Activated T-helper 1 cell treated with anti-CD3 and anti-CD28 coated beads, Interleukin-2, amount 50 U/mL, for 16 hours (primary cell): ENCODE measurements at regions not wholly inside any gene's neighbourhood (a gene's known extent, or its start where the extent isn't known, plus 50 kb on each side); places are given as distances from the start of the nearest gene placed in this dataset.
"Not testable (repeated sequence)": the region's sequence is repeated elsewhere in the genome, so short reads cannot be mapped to it uniquely, and the experiment has no call there.

ENCODE experiments used
- DNase-seq, 2 donors: peaks; one replicate each; pipeline ENCODE4 v3.0.0-alpha.2; 2020; ENCODE audit warnings: low read depth in 1 of 2, low spot score in 1 of 2

DNA sequence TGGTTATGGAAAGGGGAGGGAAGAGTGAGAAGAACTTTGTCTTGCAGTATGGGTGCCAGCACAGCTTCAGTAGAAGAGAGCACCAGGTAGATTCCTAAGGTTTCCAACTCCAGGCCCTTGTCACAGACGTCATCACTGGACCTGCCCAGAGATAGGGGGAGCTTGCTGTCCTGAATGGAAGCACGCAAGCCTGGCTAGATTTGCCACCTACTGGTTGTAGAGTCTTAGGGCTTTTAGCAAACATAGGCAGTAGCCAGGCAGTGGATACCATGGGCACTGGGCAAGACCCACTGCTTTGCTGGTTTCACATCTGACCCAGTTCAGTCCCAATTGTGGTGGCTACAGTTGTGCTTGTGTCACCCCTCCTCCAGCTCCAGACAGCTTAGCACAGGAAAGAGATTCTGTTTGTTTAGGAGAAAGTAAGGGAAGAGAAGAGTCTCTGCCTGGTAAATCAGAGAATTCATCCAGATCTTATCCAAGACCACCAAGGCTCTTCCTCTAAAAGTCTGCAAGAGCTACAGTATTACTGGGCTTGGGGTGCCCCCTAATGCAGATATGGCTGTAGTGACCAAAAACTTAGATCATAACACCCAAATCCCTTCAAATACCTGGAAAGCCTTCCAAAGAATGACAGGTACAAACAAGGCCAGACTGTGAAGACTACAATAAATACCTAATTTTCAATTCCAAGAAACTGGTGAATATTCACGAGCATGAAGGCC, 158.9 kb downstream of the HINT1 start:
- no peak for DNase-seq

DNA sequence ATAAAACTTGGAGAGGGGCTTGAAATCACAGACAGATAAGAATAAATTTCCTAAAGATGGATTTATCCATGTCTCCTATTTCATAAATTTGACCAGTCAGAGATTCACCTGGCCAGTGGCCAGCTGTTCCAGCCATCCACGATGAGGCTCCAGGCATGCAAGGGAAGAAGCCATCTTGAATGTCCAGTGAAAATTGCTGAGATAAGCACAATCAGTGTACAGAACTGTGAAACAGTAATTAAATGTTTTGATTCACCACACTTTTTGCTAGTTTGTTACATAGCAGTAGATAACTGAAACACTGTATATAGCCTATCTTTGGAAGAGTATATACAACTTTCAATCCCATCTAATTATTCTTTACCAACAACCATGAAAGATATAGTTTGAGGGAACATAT, 163.5 kb downstream of the HINT1 start:
- no peak for DNase-seq

DNA sequence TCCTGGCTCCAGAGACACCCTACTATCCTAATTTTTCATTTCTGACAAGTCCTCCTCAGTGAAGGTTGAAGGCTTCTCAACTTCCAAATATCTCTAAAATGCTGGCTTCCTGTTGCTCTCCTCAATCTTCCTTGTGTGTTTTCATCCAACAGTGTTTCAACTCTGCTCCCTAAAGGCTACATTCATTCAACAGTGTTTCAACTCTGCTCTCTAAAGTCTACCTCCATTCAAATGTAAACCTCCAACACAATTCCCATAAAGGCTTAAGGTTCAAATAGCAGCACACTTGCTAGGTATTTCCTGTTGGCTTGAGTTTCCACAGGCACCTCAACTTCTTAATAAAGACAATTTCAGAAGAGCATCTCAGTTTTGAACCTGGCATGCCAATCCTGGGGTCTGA, 164.8 kb downstream of the HINT1 start:
- no peak for DNase-seq

DNA sequence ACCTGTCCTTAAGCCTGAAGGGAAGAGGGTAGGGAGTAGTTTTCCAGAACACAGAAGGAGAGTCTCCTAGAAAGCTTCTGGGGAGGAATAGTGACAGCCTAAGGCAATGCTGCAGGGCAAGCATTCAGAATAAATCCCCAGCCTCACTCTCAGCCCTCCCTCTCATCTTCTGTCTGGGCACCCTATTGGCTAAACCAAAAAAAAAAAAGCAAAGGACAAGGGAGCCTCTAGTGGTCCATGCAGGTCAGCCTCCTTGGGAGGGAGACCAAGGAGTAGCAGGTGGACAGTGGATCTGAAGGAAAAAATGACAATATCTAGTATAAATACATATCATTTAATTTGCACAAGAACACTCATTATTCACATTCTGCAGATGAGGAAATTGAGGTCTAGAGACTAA, 168.3 kb downstream of the HINT1 start:
- DNase-seq = not testable (repeated sequence)

DNA sequence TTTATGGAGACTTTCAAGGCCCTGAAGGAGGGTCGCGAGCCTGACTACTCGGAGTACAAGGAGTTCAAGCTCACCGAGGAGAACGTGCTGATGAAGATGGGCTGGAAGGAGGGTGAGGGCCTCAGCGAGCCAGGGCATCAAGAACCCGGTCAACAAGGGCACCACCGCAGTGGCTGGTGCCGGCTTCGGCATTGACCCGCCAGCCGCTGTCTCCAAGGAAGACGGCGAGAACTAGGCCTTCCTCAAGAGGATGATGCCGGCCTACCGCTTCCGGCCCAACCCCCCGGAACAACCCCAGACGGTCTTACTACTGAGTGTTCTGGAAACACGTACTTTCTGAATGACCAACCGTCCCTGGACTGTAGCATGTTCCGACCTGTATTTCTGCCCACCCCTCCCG, 169.2 kb downstream of the HINT1 start:
- DNase-seq = no peak

DNA sequence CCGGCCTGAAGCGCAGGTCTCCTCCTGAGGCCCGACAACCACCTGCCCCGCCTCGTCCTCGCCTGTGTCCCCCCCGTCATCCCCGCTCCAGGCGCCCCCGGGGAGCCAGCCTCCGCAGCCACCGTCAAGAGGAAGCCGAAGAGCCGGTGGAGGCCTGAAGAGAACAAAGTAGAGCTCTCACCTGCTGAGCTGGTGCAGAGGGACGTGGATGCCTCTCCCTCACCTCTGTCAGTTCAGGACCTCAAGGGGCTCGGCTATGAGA, 169.9 kb downstream of the HINT1 start:
- no peak for DNase-seq

DNA sequence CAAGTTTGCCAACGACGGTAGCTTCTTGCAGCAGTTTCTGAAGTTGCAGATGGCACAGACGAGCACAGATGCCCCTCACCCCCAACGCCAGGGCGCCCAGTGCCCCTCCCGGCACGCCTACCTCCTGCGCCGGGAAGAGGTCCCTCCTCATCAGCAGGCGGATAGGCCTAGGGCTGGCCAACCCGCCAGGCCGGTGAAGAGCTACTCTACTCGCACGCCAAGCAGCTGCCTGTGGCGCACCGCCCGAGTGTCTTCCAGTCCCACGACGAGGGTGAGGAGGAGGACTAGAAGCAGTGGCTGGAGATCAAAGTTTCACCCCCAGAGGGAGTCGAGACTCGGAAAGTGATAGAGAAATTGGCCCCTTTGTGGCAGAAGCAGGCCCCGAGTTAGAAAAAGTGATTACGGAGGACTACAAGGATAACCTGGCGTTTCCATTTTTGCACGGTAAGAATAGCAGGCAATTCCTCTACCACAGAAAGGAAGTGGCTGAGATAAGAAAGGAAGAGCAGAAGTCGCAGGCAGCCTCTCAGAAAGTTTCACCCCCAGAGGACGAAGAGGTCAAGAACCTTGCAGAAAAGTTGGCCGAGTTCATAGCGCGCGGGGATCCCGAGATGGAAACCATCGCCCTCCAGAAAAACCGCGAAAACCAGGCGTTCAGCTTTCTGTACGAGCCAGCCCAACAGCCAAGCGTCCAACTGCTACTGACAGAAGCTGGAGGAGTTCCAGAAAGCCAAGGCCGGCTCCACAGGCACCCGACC, 170.4 kb downstream of the HINT1 start:
- DNase-seq = no peak

DNA sequence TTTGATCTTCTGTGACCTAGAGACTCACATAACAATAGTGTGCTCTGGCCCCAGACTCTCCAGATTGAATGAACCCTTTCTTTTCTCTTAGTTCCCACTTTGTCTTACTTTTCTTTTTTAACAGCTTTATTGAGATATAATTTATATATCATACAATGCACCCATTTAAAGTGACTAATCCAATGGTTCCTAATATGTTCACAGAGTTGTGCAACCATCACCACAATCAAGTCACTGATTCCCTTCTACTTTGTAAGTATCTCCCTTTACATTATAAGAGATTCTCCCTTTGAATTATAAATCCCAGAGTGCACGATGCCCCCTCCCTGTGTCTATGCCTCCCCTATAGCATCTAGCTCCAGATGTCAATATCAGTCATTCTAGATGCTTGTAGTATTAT, 172.4 kb downstream of the HINT1 start:
- DNase-seq = no peak

DNA sequence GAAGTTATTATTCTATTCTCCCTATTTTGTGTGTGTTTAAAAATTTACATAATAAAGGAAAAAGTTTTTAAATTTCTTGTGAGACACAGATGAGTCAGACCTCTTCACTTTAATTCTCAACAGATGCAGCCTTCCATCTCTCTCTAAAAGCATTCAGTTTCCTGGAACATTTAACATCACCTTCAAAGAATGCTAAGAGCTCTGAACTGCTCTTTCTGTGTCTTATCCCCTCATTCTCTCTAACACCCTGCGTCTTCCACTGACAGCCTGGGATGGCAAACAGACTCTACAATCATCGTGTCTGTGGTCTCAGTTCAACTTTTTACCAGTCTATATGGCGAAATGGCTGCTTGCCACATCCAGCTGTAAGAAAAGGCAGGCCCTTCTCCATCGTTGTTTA, 173.0 kb downstream of the HINT1 start:
- DNase-seq = no peak

DNA sequence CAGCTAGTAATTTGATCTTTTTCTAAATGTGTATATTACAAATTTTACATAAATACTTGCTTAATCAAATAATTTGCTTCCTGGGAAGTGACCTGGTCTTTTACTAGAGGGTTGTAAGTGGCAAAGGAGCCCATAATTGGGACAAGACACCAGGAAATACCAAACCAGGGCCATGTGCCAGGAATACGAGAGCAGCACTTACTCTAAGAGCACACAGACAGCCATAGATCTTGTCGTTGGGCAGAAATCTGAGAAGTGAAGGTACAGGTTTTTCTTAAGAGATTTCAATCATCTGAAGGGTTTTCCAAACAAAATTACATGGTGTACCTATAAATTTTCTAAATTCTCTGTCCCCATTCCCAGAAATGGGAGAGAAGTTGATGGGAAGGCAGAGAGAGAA, 179.3 kb downstream of the HINT1 start:
- no peak for DNase-seq

DNA sequence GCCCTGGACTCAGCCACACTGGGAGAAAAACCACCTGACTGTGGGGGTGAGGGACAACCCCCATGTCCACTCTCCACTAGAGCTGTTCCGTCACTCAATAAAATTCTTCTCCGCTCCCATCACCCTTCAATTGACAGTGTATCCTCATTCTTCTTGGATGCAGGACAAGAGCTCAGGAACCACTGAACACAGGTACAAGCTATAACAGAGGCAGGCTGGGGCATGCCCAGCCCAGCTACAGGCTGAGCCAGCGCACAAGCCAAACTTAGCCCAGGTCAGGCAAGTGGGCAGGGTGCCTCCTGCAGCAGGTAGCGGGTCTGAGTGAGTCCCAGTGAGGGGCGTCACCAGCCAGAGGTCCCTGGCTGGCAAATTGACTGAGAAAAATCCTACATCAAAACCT, 183.4 kb downstream of the HINT1 start:
- no peak for DNase-seq

DNA sequence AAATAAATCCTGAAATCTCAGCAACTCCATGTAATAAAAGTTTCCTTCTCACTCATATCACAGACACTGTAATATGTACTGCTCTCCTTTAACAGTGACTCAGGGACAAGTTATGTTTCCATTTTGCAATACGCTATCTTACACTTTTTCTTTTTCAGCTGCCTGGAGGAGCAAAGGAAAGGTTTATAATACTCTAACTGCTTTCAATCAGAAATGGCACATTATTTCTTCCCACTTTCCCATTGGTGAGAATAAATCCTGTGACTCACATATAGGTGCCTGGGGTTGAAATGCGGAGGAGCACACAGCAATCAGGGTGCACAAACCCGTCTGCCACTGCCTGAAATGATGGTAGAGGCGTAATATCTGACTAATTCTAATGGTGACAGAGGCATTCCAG, 186.6 kb downstream of the HINT1 start:
- DNase-seq = no peak

DNA sequence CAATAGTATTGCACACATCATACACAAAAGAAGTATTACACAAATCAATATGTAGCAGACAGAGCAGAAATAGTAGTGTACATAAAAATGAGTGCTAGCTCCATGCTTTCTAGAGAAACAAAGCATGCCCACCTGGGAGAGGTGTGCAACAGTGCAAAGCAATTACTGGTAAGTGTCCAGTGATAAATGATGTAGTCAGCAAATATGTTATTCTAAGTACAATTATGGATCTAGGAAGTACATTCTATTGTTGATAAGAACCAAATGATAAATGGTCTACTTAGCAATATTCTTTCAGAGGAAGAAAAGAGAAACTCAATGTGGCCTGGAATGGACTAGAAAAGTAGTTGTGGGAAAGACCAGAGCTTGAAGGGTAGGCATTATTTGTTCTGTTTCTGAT, 188.6 kb downstream of the HINT1 start:
- DNase-seq = no peak

DNA sequence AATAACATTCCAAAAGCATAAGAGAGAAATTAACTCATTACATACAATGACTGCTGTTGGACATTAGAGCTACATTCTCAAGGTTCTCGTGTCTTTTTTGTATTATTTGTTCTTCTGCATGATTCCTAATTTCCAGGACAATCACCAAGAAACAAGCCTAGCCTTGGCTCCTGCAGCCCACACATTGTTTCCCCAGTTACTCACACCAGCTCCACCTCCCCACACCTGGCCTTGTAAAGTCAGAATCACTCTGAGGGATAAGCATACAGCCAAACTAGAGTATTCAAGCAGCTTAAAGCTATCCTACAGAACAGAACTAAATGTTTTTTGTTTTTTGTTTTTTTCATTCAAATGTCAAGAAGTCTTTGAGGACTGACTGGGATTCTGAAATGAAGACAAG, 189.2 kb downstream of the HINT1 start:
- DNase-seq = no peak

DNA sequence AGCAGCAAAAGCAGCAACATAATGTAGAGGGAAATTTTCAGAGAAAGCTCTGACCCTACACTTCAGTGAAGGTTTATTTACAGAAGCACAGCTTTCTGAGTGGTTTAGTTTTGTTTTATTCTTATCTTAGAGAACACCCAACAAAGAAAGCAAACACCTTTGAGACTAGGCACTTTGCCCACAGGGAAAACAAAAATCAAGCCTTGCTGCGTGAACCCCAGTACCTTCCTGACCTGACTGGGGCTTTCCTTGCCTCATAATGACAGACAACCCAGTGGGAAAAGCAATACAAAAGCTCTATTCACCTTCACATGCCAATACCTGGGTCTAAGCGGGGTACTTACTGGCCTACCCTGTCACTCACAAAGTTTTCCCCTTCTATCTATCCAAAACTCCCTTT, 189.8 kb downstream of the HINT1 start:
- no peak for DNase-seq

DNA sequence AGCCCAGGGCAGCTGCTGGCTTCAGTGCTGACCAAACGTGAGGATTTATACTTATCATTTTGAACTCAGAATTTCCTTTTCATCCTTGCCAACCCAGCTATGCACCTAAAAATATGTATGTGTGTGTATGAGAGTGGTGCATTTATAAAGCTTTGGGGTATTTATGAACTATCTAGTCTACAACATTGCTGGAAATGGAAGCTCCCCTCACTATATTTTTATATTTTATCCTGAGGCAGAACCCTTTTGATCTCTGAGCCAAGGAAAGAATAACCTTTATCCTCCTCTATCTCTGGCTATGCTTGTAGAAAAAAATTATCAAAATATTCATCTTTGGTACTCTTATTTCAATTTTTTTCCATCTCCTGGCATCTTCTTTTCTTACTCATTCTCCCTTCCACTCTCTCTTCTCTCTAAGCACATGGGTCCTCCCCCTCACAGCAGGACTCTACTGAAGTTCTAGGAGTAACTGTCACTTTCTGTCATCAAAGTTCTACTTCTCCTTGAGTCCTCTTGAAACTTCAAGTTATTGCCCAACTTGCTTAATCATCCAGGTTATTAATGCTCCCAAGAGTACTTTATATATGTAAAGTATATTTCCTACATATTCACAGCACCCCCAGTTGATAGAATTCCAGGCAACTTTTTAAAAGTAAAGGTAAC, 190.9 kb downstream of the HINT1 start:
- DNase-seq = no peak

DNA sequence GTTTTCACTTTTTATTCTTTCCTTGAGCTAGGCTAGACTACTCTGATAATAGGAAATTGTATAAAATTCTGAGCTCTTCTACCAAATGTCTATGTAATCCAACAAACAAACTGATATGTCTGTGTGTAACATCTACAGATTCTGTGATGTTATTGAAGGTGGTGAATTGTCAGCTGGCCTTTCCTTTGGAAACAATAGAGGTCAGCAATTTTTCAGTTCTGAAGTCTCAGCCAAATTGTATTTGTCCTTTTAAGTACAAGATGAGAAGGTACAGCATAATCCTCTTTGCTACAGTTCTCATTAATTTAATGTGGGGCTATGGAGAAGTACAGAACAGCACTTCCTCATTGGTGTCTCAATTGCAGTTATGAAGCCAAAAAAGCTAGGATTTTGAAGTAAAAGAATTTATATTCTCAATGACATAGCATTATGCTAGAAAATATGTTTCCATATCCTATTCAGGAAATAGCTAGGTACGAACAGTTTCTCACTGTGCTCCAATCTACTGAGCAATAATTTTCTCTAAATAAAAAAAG, 198.0 kb downstream of the HINT1 start:
- no peak for DNase-seq

DNA sequence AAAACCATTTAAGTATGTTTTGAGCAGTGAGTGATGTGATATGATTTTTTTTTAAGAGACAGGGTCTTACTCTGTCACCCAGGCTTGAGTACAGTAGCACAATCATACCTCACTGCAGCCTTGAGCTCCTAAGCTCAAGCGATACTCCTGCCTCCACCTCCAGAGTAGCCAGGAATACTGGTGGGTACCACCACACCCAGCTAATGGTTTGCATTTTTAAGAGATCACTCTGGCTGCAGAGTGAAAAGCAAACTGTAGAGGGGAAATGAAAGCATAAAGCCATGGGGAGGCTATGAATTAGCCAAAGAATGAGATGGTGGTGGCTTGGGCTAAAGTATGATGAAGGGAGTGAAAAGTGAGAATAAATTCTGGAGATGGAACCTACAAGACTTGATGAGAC, 199.1 kb downstream of the HINT1 start:
- DNase-seq = no peak

DNA sequence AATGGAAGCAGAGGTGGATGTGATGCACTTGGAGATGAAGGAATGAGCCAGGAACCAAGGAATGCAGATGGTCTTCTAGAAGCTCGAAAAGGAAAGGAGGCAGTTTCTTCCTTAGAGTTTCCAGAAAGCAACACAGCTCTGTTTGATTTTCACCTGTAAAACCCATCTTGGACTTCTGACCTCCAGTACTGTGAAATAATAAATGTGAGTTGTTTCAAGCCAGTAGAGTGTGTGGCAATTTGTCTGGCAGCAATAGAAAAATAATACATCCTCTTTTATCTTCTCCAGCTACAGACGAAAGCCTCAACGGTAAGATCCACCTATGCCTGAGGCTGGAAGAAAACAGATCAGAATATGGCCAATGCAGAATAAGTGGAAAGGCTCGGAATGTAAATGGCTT, 199.7 kb downstream of the HINT1 start:
- DNase-seq = no peak

DNA sequence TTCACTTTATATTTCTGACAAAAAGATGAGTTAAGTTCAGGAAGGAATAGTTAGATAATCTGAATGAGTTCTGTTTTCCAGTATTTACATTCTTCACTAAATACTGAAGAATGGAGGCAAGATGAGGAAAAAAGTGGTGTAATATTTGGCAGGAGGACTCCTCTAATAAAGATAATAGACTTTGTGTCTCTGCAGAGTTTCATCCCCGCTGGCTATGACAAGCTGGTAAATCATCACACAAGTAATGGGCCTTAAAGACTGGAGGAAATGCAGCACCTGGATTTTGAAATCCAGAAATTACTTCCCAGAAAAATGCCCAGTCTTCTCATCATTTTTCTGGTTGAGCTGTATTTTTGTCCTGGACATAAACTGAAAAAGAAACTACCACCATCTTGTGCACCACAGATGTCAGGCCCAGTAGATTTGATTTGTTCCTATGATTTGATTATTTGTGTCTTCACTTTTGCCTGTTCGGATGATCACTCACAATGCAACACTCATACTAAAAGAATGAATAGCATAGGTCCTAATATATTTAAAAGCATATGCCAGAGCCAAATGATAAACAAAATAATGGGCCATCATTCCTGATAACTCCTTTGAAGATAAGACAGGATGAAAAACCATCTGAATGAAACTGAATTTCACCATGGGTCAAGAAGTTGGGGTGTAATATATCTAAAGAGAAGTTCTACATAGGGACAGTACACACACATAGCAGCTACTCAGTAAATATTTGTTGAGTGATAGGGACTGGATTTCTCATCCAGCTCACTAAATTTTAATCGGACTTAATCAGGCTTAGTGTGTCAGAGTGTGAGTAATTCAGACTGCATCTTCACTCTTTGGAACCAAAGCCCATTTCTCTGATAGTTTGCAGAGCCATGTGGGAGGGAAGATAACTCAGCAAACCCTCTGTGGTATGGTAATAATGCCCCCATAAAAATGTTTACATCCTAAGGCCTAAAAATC, 200.5 kb downstream of the HINT1 start:
- DNase-seq = no peak

DNA sequence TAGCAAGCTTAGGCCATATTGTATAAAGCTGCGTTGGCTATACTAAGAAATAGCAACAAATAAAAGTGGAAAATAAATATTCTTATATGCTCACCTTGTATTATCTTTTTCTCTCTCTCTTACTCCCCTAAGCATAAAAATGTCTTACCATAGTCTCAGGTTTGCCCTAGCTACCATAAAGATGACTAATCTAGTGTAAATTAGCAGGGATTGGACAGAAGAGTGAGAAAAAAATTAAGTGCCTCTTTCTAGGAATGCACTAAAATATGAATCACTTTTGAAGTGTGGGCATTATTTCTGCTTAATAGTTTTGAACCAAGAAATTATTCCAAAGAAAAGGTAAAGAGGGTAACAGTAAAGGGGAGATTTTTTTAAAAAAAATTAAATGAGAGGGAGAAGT, 201.3 kb downstream of the HINT1 start:
- DNase-seq = no peak
